ENCODE measurements at regions not wholly inside any gene's neighbourhood (a gene's known extent, or its start where the extent isn't known, plus 50 kb on each side); places are given as distances from the start of the nearest gene placed in this dataset.

GRCh38 chr15:57824186-57824585, 117.7 kb downstream of the POLR2M start:
- Histone ChIP-seq H2AK5ac (ENCODE audit: low read length) (no peak overlapping the region), H3K4me3 (ENCODE audit: low read depth, low read length) (no peak overlapping the region), H2BK12ac (ENCODE audit: low read length) (no peak overlapping the region), H3K79me2 (ENCODE audit: control insufficient read depth, insufficient read depth, low read length, poor library complexity) (no peaks in the 10 kb centered on the region), H3K9ac (ENCODE audit: low read length) (no peak overlapping the region), H4K8ac (ENCODE audit: low read depth, low read length) (no peak overlapping the region), H4K91ac (ENCODE audit: low read depth, low read length) (no peak overlapping the region), H3K4me1 (ENCODE audit: control insufficient read depth in 1 of 2, insufficient read depth in 2 of 2, low read length in 2 of 2) (no peaks in the 10 kb centered on the region), H3K9me3 (ENCODE audit: insufficient read depth, low read depth, low read length) (no peaks in the 10 kb centered on the region), H3K79me1 (ENCODE audit: low read length) (no peaks in the 10 kb centered on the region), H3K18ac (ENCODE audit: low read length) (no peak overlapping the region), H3K36me3 (ENCODE audit: control insufficient read depth in 1 of 2, insufficient read depth in 2 of 2, low read length in 2 of 2) (no peaks in the 10 kb centered on the region), H2AFZ (ENCODE audit: insufficient read depth, low read length, poor library complexity) (no peak overlapping the region), H3K27ac (ENCODE audit: low read depth, low read length) (no peak overlapping the region), H3K4ac (ENCODE audit: low read depth, low read length) (no peak overlapping the region), H3K4me2 (ENCODE audit: low read length) (no peak overlapping the region), H3K14ac (ENCODE audit: low read length) (no peak overlapping the region), H2BK5ac (ENCODE audit: low read depth, low read length, poor library complexity) (no peak overlapping the region), H3K23ac (ENCODE audit: low read length) (no peak overlapping the region), H4K12ac (ENCODE audit: low read depth, low read length) (no peak overlapping the region), H3K27me3 (ENCODE audit: insufficient read depth, low read length) (no peaks in the 10 kb centered on the region), H2BK120ac (ENCODE audit: insufficient read depth, low read length, poor library complexity) (no peak overlapping the region)
- no peak for DNase-seq
- WGBS (ENCODE audit: extremely low coverage, insufficient coverage, insufficient read length), result no CpG with 5 or more reads among the region's 3 CpGs

- no peak overlapping the region for H4K12ac ChIP-seq (ENCODE audit: low read depth, low read length)
- H3K23ac ChIP-seq (ENCODE audit: low read length), result no peak overlapping the region
- H2AFZ ChIP-seq (ENCODE audit: insufficient read depth, low read length, poor library complexity), result no peak overlapping the region
- H3K4me1 ChIP-seq (ENCODE audit: control insufficient read depth in 1 of 2, insufficient read depth in 2 of 2, low read length in 2 of 2), result no peaks in the 10 kb centered on the region
- no peak overlapping the region for H2BK12ac ChIP-seq (ENCODE audit: low read length)
- no peak overlapping the region for H2AK5ac ChIP-seq (ENCODE audit: low read length)
- no peak overlapping the region for H3K9ac ChIP-seq (ENCODE audit: low read length)
- no peak overlapping the region for H3K4me3 ChIP-seq (ENCODE audit: low read depth, low read length)
- H3K4ac ChIP-seq (ENCODE audit: low read depth, low read length), result no peak overlapping the region
- no peak overlapping the region for H2BK120ac ChIP-seq (ENCODE audit: insufficient read depth, low read length, poor library complexity)
- H3K14ac ChIP-seq (ENCODE audit: low read length), result no peak overlapping the region
- H3K27ac ChIP-seq (ENCODE audit: low read depth, low read length), result no peak overlapping the region
- H3K79me2 ChIP-seq (ENCODE audit: control insufficient read depth, insufficient read depth, low read length, poor library complexity), result no peaks in the 10 kb centered on the region
- no peak overlapping the region for H3K4me2 ChIP-seq (ENCODE audit: low read length)
- H2BK5ac ChIP-seq (ENCODE audit: low read depth, low read length, poor library complexity), result no peak overlapping the region
- no peak for DNase-seq
- H3K18ac ChIP-seq (ENCODE audit: low read length), result no peak overlapping the region
- no peaks in the 10 kb centered on the region for H3K36me3 ChIP-seq (ENCODE audit: control insufficient read depth in 1 of 2, insufficient read depth in 2 of 2, low read length in 2 of 2)
- H3K27me3 ChIP-seq (ENCODE audit: insufficient read depth, low read length), result no peaks in the 10 kb centered on the region
- H4K8ac ChIP-seq (ENCODE audit: low read depth, low read length), result no peak overlapping the region
- no CpG with 5 or more reads among the region's 5 CpGs for whole genome bisulfite sequencing (ENCODE audit: extremely low coverage, insufficient coverage, insufficient read length)
- no peak overlapping the region for H4K91ac ChIP-seq (ENCODE audit: low read depth, low read length)
- no peaks in the 10 kb centered on the region for H3K79me1 ChIP-seq (ENCODE audit: low read length)
- no peaks in the 10 kb centered on the region for H3K9me3 ChIP-seq (ENCODE audit: insufficient read depth, low read depth, low read length)
Measured at GRCh38 chr15:57827021-57827420, 120.5 kb downstream of the POLR2M start.

- Histone ChIP-seq H4K91ac (ENCODE audit: low read depth, low read length) (no peak overlapping the region), H3K18ac (ENCODE audit: low read length) (no peak overlapping the region), H4K12ac (ENCODE audit: low read depth, low read length) (no peak overlapping the region), H2BK120ac (ENCODE audit: insufficient read depth, low read length, poor library complexity) (no peak overlapping the region), H3K27ac (ENCODE audit: low read depth, low read length) (no peak overlapping the region), H3K23ac (ENCODE audit: low read length) (no peak overlapping the region), H2AFZ (ENCODE audit: insufficient read depth, low read length, poor library complexity) (no peak overlapping the region), H3K9ac (ENCODE audit: low read length) (no peak overlapping the region), H3K14ac (ENCODE audit: low read length) (no peak overlapping the region), H3K27me3 (ENCODE audit: insufficient read depth, low read length) (no peaks in the 10 kb centered on the region), H3K4me1 (ENCODE audit: control insufficient read depth in 1 of 2, insufficient read depth in 2 of 2, low read length in 2 of 2) (no peaks in the 10 kb centered on the region), H3K79me2 (ENCODE audit: control insufficient read depth, insufficient read depth, low read length, poor library complexity) (no peaks in the 10 kb centered on the region), H3K4me2 (ENCODE audit: low read length) (no peak overlapping the region), H4K8ac (ENCODE audit: low read depth, low read length) (no peak overlapping the region), H2AK5ac (ENCODE audit: low read length) (no peak overlapping the region), H3K79me1 (ENCODE audit: low read length) (no peaks in the 10 kb centered on the region), H2BK5ac (ENCODE audit: low read depth, low read length, poor library complexity) (no peak overlapping the region), H3K4me3 (ENCODE audit: low read depth, low read length) (no peak overlapping the region), H3K9me3 (ENCODE audit: insufficient read depth, low read depth, low read length) (no peaks in the 10 kb centered on the region), H3K36me3 (ENCODE audit: control insufficient read depth in 1 of 2, insufficient read depth in 2 of 2, low read length in 2 of 2) (no peaks in the 10 kb centered on the region), H2BK12ac (ENCODE audit: low read length) (no peak overlapping the region), H3K4ac (ENCODE audit: low read depth, low read length) (no peak overlapping the region)
- no CpG with 5 or more reads among the region's 2 CpGs for WGBS (ENCODE audit: extremely low coverage, insufficient coverage, insufficient read length)
- no peak for DNase-seq
Measured at GRCh38 chr15:57827971-57828370, 121.5 kb downstream of the POLR2M start.

GRCh38 chr15:57832183-57832582, 125.7 kb downstream of the POLR2M start:
- no peak overlapping the region for H3K18ac ChIP-seq (ENCODE audit: low read length)
- no peaks in the 10 kb centered on the region for H3K79me1 ChIP-seq (ENCODE audit: low read length)
- no peak overlapping the region for H2BK12ac ChIP-seq (ENCODE audit: low read length)
- no peak overlapping the region for H3K23ac ChIP-seq (ENCODE audit: low read length)
- no peak overlapping the region for H2BK5ac ChIP-seq (ENCODE audit: low read depth, low read length, poor library complexity)
- DNase-seq, result no peak
- H4K8ac ChIP-seq (ENCODE audit: low read depth, low read length), result no peak overlapping the region
- H3K4me3 ChIP-seq (ENCODE audit: low read depth, low read length), result no peak overlapping the region
- WGBS (ENCODE audit: extremely low coverage, insufficient coverage, insufficient read length), result no CpG with 5 or more reads among the region's 1 CpG
- H3K4me2 ChIP-seq (ENCODE audit: low read length), result no peak overlapping the region
- H2BK120ac ChIP-seq (ENCODE audit: insufficient read depth, low read length, poor library complexity), result no peak overlapping the region
- no peaks in the 10 kb centered on the region for H3K9me3 ChIP-seq (ENCODE audit: insufficient read depth, low read depth, low read length)
- no peaks in the 10 kb centered on the region for H3K4me1 ChIP-seq (ENCODE audit: control insufficient read depth in 1 of 2, insufficient read depth in 2 of 2, low read length in 2 of 2)
- no peak overlapping the region for H3K14ac ChIP-seq (ENCODE audit: low read length)
- no peaks in the 10 kb centered on the region for H3K36me3 ChIP-seq (ENCODE audit: control insufficient read depth in 1 of 2, insufficient read depth in 2 of 2, low read length in 2 of 2)
- H4K12ac ChIP-seq (ENCODE audit: low read depth, low read length), result no peak overlapping the region
- no peak overlapping the region for H2AK5ac ChIP-seq (ENCODE audit: low read length)
- no peak overlapping the region for H3K27ac ChIP-seq (ENCODE audit: low read depth, low read length)
- no peaks in the 10 kb centered on the region for H3K79me2 ChIP-seq (ENCODE audit: control insufficient read depth, insufficient read depth, low read length, poor library complexity)
- H4K91ac ChIP-seq (ENCODE audit: low read depth, low read length), result no peak overlapping the region
- no peak overlapping the region for H2AFZ ChIP-seq (ENCODE audit: insufficient read depth, low read length, poor library complexity)
- H3K9ac ChIP-seq (ENCODE audit: low read length), result no peak overlapping the region
- H3K27me3 ChIP-seq (ENCODE audit: insufficient read depth, low read length), result no peaks in the 10 kb centered on the region
- H3K4ac ChIP-seq (ENCODE audit: low read depth, low read length), result no peak overlapping the region

Data from trophoblast cell (in vitro differentiated cells and primary cell).